GM18519 (cell line): ENCODE measurements at regions not wholly inside any gene's neighbourhood (a gene's known extent, or its start where the extent isn't known, plus 50 kb on each side); places are given as distances from the start of the nearest gene placed in this dataset.

ENCODE experiments used
- ATAC-seq: cut with Tn5 transposase; IDR thresholded peaks from one replicate; pipeline ENCODE4 v1.9.1; 2021; ENCODE audit warnings: mild to moderate bottlenecking, moderate library complexity; ENCODE audit not compliant: unreplicated experiment, low FRiP score

GRCh38 chr4:137648531-137648930, 116.2 kb upstream of the PCDH18 start:
- ATAC-seq = no peak

- ATAC-seq = peak; percentile 90
These were observed 115.1 kb upstream of the PCDH18 start for GRCh38 chr4:137647375-137647774.

- ATAC-seq = no peak
These were observed 111.9 kb upstream of the PCDH18 start for GRCh38 chr4:137644201-137644600.

GRCh38 chr4:137641544-137641943, 109.2 kb upstream of the PCDH18 start:
- ATAC-seq = no peak

GRCh38 chr4:137640838-137641158, 108.5 kb upstream of the PCDH18 start:
- no peak for ATAC-seq

GRCh38 chr4:137640156-137640837, 108.0 kb upstream of the PCDH18 start:
- peak; percentile 60 for ATAC-seq

GRCh38 chr4:137638934-137639333, 106.6 kb upstream of the PCDH18 start:
- no peak for ATAC-seq

GRCh38 chr4:137635601-137636000, 103.3 kb upstream of the PCDH18 start:
- ATAC-seq = no peak

GRCh38 chr4:137635108-137635507, 102.8 kb upstream of the PCDH18 start:
- ATAC-seq = no peak

- no peak for ATAC-seq
These were observed 100.5 kb upstream of the PCDH18 start for GRCh38 chr4:137632842-137633241.

- ATAC-seq = no peak
These were observed 99.3 kb upstream of the PCDH18 start for GRCh38 chr4:137631605-137632004.

GRCh38 chr4:137630252-137630651, 98.0 kb upstream of the PCDH18 start:
- ATAC-seq = no peak

- no peak for ATAC-seq
These were observed 95.6 kb upstream of the PCDH18 start for GRCh38 chr4:137627739-137628460.

- ATAC-seq = no peak
These were observed 94.8 kb upstream of the PCDH18 start for GRCh38 chr4:137626942-137627738.

- no peak for ATAC-seq
These were observed 90.7 kb upstream of the PCDH18 start for GRCh38 chr4:137623013-137623412.

GRCh38 chr4:137621056-137621455, 88.8 kb upstream of the PCDH18 start:
- no peak for ATAC-seq

GRCh38 chr4:137614491-137614890, 82.2 kb upstream of the PCDH18 start:
- no peak for ATAC-seq

- ATAC-seq = no peak
These were observed 79.9 kb upstream of the PCDH18 start for GRCh38 chr4:137611998-137612700.

GRCh38 chr4:137610960-137611359, 78.7 kb upstream of the PCDH18 start:
- no peak for ATAC-seq

- ATAC-seq = no peak
These were observed 77.6 kb upstream of the PCDH18 start for GRCh38 chr4:137609718-137610430.
